Heart left ventricle (tissue), 16 donors: ENCODE measurements at regions not wholly inside any gene's neighbourhood (a gene's known extent, or its start where the extent isn't known, plus 50 kb on each side); places are given as distances from the start of the nearest gene placed in this dataset.

ENCODE experiments used
- ATAC-seq, 4 donors: fragments of 200-7000 bp; cut with Tn5 transposase; one replicate each; pipeline ENCODE4 v1.9.1; 2020 to 2022; ENCODE audit warnings: moderate library complexity in 4 of 4, mild to moderate bottlenecking in 3 of 4, moderate number of reproducible peaks in 1 of 4
- DNase-seq, 5 donors: peaks; one replicate each; pipeline ENCODE4 v3.0.0-alpha.2; 2020
- H3K27ac ChIP-seq, 12 donors: fragments of 200-600 bp; sonication (generic) in 4 of 12; one replicate each; pipeline versions ENCODE4 v1.5.0 to v1.8.0; 2016 to 2022; ENCODE audit warnings: mild to moderate bottlenecking in 2 of 12
- H3K27me3 ChIP-seq, 9 donors: fragments of 200-600 bp; sonication (generic) in 2 of 9; one replicate each; pipeline versions ENCODE4 v1.5.1 to v1.8.0; 2016 to 2022; ENCODE audit warnings: mild to moderate bottlenecking in 3 of 9
- H3K36me3 ChIP-seq, 9 donors: fragments of 200-600 bp; sonication (generic) in 2 of 9; one replicate each; pipeline versions ENCODE4 v1.5.0 to v1.8.0; 2018 to 2022; ENCODE audit warnings: mild to moderate bottlenecking in 2 of 9
- H3K4me1 ChIP-seq, 12 donors: fragments of 200-600 bp; sonication (generic) in 4 of 12; one replicate each; pipeline versions ENCODE4 v1.5.0 to v1.8.0; 2016 to 2022; ENCODE audit warnings: mild to moderate bottlenecking in 3 of 12
- H3K4me3 ChIP-seq, 12 donors: fragments of 200-600 bp; sonication (generic) in 4 of 12; one replicate each; pipeline versions ENCODE4 v1.5.0 to v1.8.0; 2017 to 2022; ENCODE audit warnings: mild to moderate bottlenecking in 9 of 12, moderate library complexity in 4 of 12
- H3K9me3 ChIP-seq, 12 donors: fragments of 200-600 bp; sonication (generic) in 4 of 12; one replicate each; pipeline versions ENCODE4 v1.5.0 to v1.8.0; 2016 to 2022; ENCODE audit warnings: mild to moderate bottlenecking in 1 of 12
- POLR2A ChIP-seq, 2 donors: fragments of 450-650 bp; IDR thresholded peaks; one replicate each; pipeline ENCODE4 v1.6.1; 2017; ENCODE audit warnings: antibody characterized with exemption in 2 of 2, mild to moderate bottlenecking in 2 of 2, moderate library complexity in 2 of 2
- WGBS, 4 donors: extraction: QIAGEN DNeasy Blood & Tissue Kit in 2 of 4; methylation state at CpG; one replicate each; pipeline versions ENCODE4 v1.1.5 to v1.1.7; 2013 to 2018; 5-methylcytosine and 5-hydroxymethylcytosine counted together
- intact Hi-C, 10 donors: fragments of 100-400 bp; cut with DNase I; formaldehyde crosslinking; loops; one replicate each; pipeline versions ENCODE4 v1.11.1 to v1.14.2; 2022
- TF ChIP-seq, protein P1 (sequence below), 12 donors: fragments of 200-600 bp; sonication (generic) in 4 of 12; IDR thresholded peaks; one replicate each; pipeline versions ENCODE4 v1.5.0 to v1.8.0; 2018 to 2022; ENCODE audit warnings: antibody characterized with exemption in 12 of 12, mild to moderate bottlenecking in 5 of 12
- donor health status: ischemic (EF 13 %, LVEDD 7.1; RV severe dilation, severe dysfunction).
- donor health status: healthy with polysubstance abuse.
- donor health status: DM: no; HTN: yes; CAD: no.
- donor health status: DM: no; HTN: no; CAD: no.
- donor health status: ischemic (EF 25% LVEDD 6.9; RV normal size, moderate dysfunction).
- donor health status: ischemic (EF 25% LVEDD 5.7; RV mildly dilated, moderate dysfunction).
- donor health status: healthy.
- donor health status: DM: yes; HTN: yes; CAD: no.
- donor health status: ischemic (EF 35%, LVEDD 5.7; RV mildly dilated, moderate dysfunction).
- donor health status: nonischemic (EF 11% LVEDD 7.7; RV severe dilation, severe dysfunction).
- donor health status: DM: yes; HTN: yes; CAD: no.
- donor health status: PGD.
- donor health status: ischemic (EF 29% LVEDD 5.4; RV normal size, mild dysfunction).
- donor health status: nonischemic (EF 23%, LVEDD 6.1; RV moderate dilation, normal function).

GRCh38 chr12:77229640-77230442 is 164.5 kb upstream of the E2F7 start:
- intact Hi-C loops: no loop called here
- H3K36me3 ChIP-seq: no peaks in the 10 kb centered on the region
- DNase-seq (no peak), ATAC-seq (no peak)
- H3K27ac ChIP-seq: no peak overlapping the region
- peaks cover 0 to 28% (median 6%) of the 10 kb centered on the region in 12 donors for H3K4me1 ChIP-seq
- no peak for TF ChIP-seq POLR2A (IDR thresholded peaks at IDR 0.05)
- TF ChIP-seq, protein P1, sequence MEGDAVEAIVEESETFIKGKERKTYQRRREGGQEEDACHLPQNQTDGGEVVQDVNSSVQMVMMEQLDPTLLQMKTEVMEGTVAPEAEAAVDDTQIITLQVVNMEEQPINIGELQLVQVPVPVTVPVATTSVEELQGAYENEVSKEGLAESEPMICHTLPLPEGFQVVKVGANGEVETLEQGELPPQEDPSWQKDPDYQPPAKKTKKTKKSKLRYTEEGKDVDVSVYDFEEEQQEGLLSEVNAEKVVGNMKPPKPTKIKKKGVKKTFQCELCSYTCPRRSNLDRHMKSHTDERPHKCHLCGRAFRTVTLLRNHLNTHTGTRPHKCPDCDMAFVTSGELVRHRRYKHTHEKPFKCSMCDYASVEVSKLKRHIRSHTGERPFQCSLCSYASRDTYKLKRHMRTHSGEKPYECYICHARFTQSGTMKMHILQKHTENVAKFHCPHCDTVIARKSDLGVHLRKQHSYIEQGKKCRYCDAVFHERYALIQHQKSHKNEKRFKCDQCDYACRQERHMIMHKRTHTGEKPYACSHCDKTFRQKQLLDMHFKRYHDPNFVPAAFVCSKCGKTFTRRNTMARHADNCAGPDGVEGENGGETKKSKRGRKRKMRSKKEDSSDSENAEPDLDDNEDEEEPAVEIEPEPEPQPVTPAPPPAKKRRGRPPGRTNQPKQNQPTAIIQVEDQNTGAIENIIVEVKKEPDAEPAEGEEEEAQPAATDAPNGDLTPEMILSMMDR (IDR thresholded peaks at IDR 0.05): no peak
- H3K27me3 ChIP-seq: no peaks in the 10 kb centered on the region
- H3K9me3 ChIP-seq: no peaks in the 10 kb centered on the region
- H3K4me3 ChIP-seq: no peak overlapping the region
- 23 to 34% (median 26%) methylated on average over 6 of the region's 6 CpGs for WGBS, 4 donors

- Histone ChIP-seq H3K4me3 (no peak overlapping the region), H3K27me3 (no peaks in the 10 kb centered on the region), H3K9me3 (no peaks in the 10 kb centered on the region), H3K4me1 (peaks cover 0 to 28% (median 6%) of the 10 kb centered on the region in 12 donors), H3K27ac (no peak overlapping the region), H3K36me3 (no peaks in the 10 kb centered on the region)
- DNase-seq (no peak), ATAC-seq (no peak)
- 90 to 100% (median 98%) methylated on average over 1 of the region's 1 CpG for WGBS, 4 donors
- intact Hi-C loops: no loop called here
- no peak for TF ChIP-seq POLR2A (IDR thresholded peaks at IDR 0.05)
- TF ChIP-seq, protein P1 (IDR thresholded peaks at IDR 0.05): no peak
These were observed 163.0 kb upstream of the E2F7 start for GRCh38 chr12:77228376-77228775.

- TF ChIP-seq, protein P1 (IDR thresholded peaks at IDR 0.05): no peak
- no peak for TF ChIP-seq POLR2A (IDR thresholded peaks at IDR 0.05)
- intact Hi-C loops: no loop called here
- 93 to 100% (median 97%) methylated on average over 1 of the region's 1 CpG for WGBS, 4 donors
These were observed 161.0 kb upstream of the E2F7 start for GRCh38 chr12:77226368-77226767.

DNA sequence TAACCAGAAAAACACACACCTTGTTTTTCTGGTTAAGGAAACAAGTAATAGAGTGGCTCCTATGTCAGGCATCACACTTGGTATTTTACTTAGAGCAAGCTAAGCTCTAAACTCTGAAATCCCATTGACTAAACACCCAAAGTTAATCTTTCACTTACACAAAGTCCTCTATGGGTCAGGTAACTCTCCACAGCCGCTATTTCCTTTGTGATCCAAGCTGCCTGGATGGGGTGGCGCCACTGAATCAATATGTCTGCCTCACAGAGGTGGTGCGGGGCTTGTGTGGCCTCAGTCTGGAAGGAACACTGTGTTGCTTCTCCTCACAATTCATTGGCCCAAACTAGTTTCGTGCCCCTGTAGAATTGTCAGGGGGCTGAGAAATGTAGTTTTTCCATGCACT is 160.0 kb upstream of the E2F7 start:
- Histone ChIP-seq H3K27me3 (no peaks in the 10 kb centered on the region), H3K9me3 (no peaks in the 10 kb centered on the region), H3K27ac (no peak overlapping the region), H3K36me3 (no peaks in the 10 kb centered on the region), H3K4me3 (no peak overlapping the region), H3K4me1 (peaks cover 0 to 14% (median 0%) of the 10 kb centered on the region in 12 donors)
- intact Hi-C loops: no loop called here
- WGBS, 4 donors: 93 to 98% (median 96%) methylated on average over 4 of the region's 4 CpGs
- ATAC-seq (no peak), DNase-seq (no peak)
- TF ChIP-seq, protein P1 (IDR thresholded peaks at IDR 0.05): no peak
- no peak for TF ChIP-seq POLR2A (IDR thresholded peaks at IDR 0.05)

More at GRCh38 chr12:77226368-77226767, 161.0 kb upstream of the E2F7 start:
- no peak overlapping the region for H3K4me3 ChIP-seq
- ATAC-seq (no peak), DNase-seq (no peak)
- H3K9me3 ChIP-seq: no peaks in the 10 kb centered on the region
- no peak overlapping the region for H3K27ac ChIP-seq
- no peaks in the 10 kb centered on the region for H3K27me3 ChIP-seq
- peaks cover 0 to 19% (median 5%) of the 10 kb centered on the region in 12 donors for H3K4me1 ChIP-seq
- H3K36me3 ChIP-seq: no peaks in the 10 kb centered on the region
